ENCODE measurements at regions not wholly inside any gene's neighbourhood (a gene's known extent, or its start where the extent isn't known, plus 50 kb on each side); places are given as distances from the start of the nearest gene placed in this dataset.
"Not testable (repeated sequence)": the region's sequence is repeated elsewhere in the genome, so short reads cannot be mapped to it uniquely, and the experiment has no call there.

DNA sequence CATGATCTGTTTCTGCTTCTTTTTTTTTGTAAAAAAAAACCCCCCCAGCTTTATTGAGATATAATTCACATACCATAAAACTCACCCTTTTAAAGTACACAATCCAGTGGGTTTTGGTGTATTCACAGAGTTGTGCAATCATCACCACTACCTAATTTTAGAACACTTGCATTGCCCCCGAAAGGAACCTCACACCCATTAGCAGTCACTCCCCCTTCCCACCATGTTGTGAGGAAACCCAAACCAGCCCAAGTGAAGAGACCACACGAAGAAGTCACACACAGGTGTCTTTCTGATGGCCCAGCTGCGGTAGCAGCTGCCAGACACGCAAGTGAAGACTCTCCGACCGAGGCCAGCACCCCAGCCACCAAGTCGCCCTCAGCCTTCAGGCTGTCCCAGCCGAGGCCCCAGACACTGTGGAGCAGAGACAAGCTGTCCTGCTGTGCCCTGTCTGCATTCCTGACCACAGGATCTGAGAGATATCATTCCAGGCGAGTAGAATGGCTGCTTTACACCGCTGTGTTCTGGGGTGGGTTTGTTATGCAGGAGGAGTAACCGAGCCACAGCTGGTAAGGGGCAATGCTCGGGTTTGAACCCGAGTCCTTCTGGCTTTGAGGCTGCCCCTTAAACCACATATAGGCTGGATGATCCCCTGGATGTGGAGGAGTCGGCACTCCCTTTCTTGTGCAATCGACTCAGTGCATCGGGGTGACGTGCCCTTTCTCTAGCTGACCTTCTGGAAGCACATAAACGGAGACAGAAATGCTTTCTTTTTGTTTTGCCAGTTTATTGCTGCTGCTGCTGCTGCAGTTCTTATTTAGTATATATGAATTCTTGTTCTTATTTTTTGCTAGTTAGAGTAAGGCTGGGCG is 59.1 kb upstream of the PTPN1 start:
- H3K4me3 ChIP-seq (ENCODE audit: low read depth, low read length), result no peak overlapping the region
- TF ChIP-seq, protein P1, sequence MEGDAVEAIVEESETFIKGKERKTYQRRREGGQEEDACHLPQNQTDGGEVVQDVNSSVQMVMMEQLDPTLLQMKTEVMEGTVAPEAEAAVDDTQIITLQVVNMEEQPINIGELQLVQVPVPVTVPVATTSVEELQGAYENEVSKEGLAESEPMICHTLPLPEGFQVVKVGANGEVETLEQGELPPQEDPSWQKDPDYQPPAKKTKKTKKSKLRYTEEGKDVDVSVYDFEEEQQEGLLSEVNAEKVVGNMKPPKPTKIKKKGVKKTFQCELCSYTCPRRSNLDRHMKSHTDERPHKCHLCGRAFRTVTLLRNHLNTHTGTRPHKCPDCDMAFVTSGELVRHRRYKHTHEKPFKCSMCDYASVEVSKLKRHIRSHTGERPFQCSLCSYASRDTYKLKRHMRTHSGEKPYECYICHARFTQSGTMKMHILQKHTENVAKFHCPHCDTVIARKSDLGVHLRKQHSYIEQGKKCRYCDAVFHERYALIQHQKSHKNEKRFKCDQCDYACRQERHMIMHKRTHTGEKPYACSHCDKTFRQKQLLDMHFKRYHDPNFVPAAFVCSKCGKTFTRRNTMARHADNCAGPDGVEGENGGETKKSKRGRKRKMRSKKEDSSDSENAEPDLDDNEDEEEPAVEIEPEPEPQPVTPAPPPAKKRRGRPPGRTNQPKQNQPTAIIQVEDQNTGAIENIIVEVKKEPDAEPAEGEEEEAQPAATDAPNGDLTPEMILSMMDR (IDR thresholded peaks at IDR 0.05; ENCODE audit: borderline replicate concordance, insufficient read depth, low read depth, low read length), result no peak

- not testable (repeated sequence) for H3K4me3 ChIP-seq (ENCODE audit: low read depth, low read length)
Measured at GRCh38 chr20:50451792-50452425, 58.3 kb upstream of the PTPN1 start.

- TF ChIP-seq, protein P1 (IDR thresholded peaks at IDR 0.05; ENCODE audit: borderline replicate concordance, insufficient read depth, low read depth, low read length), result no peak
- H3K4me3 ChIP-seq (ENCODE audit: low read depth, low read length), result no peak overlapping the region
Measured at GRCh38 chr20:50453533-50454244, 56.5 kb upstream of the PTPN1 start.

DNA sequence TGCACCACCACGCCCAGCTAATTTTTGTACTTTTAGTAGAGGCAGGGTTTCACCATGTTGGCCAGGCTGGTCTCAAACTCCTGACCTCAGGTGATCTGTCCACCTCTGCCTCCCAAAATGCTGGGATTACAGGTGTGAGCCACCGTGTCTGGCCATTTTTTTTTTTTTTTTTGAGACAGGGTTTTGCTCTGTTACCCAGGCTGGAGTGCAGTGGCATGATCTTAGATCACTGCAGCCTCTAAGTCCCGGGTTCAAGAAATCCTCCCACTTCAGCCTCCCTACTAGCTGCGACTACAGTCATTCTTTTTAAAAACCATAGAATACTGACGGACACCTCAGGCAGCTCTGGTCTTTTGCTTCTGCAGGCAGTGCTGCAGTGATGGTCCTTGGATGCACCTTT is 54.9 kb upstream of the PTPN1 start:
- H3K4me3 ChIP-seq (ENCODE audit: low read depth, low read length), result not testable (repeated sequence)

DNA sequence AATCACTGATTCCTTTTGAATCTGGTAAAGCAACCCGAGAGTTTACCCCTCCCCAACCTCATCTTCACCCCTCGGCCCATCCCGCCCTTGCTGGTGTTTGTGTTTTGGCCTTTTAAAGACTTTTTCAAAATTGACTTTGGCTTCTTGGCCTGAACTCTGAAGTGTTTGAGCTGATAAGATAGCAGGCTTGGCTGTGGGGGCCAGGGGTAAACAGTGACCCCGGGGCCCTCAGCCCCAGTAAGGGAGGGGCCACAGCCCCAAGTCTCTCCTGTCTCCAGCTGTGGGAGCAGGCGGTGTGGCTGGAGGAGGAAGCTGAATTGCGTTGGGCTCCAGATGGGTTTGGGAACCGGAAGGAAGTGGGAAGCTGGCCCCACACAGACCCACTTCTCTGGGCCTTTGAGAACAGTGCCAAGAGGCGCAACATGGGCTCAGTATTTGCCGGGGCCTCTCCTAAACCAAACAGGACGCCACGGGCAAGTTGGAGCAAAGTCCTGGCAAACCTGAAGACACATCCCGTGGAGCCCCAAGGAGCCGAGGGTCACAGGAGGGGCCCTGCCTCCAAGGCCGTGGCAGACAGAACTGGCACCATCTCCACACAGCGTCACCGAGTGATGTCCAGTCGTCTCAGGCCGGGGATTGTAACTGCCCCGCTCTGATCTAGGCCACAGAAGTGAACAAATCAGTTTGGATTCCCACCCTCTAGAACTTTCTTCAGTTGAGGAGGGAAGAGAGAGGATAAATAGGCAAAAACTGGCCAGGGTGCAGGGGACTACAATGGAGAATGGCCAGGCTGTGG is 54.3 kb upstream of the PTPN1 start:
- H3K4me3 ChIP-seq (ENCODE audit: low read depth, low read length), result no peak overlapping the region
- TF ChIP-seq, protein P1 (IDR thresholded peaks at IDR 0.05; ENCODE audit: borderline replicate concordance, insufficient read depth, low read depth, low read length), result no peak

DNA sequence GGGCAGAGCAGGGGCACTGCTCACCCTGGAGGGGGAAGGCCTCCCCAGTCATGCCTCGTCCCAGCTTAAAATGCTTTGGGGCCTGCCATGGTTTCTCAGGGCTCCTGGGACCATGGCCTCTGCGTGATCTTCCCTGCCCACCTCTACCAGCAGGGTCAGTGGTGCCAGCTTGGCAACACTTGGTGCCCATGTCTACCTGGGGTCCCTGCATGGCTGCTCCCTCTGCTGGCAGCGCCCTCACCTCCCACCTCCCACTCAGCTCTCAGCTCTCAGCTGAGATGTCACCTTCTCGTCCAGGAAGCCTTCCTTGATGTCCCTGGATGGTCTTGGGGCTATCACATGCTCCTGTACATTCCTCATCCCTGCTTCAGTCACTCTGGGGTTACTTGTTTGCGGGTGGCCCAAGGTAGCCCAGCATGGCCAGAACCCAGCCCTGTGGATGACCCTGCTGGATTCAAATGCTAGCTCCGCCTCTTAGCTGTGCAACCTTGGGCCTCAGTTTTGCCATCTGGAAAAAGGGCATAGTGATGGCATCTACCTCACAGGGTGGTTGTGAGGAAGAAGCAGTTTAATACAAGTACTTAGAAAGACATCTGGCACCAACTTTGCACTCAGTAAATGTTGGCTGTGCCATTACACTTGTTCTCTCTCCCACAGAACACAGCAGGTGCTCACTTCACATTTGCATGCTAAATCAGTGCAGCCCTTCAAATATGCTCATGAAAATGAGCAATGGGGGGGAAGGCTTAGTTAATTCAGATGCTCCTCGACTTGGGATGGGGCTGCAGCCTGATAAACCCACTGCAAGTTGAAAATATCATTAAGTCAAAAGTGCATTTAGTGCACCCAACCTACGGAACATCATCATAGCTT is 53.5 kb upstream of the PTPN1 start:
- no peak overlapping the region for H3K4me3 ChIP-seq (ENCODE audit: low read depth, low read length)
- TF ChIP-seq, protein P1 (IDR thresholded peaks at IDR 0.05; ENCODE audit: borderline replicate concordance, insufficient read depth, low read depth, low read length), result 0 out of 2 replicates have a peak, but pooled peaks have one; percentile 25

DNA sequence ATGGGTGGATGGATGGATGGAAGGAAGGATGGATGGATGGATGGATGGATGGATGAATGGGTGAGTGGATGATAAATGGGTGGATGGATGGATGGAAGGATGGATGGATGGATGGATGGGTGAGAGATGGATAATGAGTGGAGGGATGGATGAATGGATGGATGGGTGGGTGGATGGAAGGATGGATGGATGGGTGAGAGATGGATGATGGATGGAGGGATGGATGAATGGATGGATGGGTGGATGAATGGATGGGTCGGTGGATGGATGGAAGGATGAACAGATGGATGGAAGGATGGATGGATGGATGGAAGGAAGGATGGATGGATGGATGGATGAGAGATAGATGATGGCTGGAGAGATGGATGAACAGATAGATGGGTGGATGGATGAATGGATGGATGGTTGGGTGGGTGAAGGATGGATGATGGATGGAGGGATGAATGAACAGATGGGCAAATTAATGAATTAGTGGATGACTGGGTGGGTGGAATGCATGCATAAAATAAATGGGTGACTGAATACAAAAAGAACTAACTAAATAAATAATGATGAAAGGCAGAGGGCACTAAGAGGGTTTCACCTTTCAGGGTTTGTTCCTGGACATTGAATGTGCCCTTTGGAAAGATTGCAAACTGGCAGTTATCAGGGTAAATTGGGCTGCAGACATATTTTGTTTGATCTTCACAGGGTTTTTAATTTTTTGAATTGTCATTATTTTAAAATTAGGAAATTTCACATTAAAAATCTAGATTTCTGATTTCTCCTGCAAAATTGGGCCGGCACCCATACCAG is 50.9 kb upstream of the PTPN1 start:
- TF ChIP-seq, protein P1 (IDR thresholded peaks at IDR 0.05; ENCODE audit: borderline replicate concordance, insufficient read depth, low read depth, low read length), result no peak

More for the DNA sequence above, 50.9 kb upstream of the PTPN1 start:
- H3K4me3 ChIP-seq (ENCODE audit: low read depth, low read length), result no peak overlapping the region

All from GM12875 (cell line).